ENCODE measurements at regions not wholly inside any gene's neighbourhood (a gene's known extent, or its start where the extent isn't known, plus 50 kb on each side); places are given as distances from the start of the nearest gene placed in this dataset.

GRCh38 chr2:160702754-160703153 is 209.1 kb upstream of the RBMS1 start:
- TF ChIP-seq ZFP30 (CRISPR knock-in tag; IDR thresholded peaks at IDR 0.05) (no peak), RARB (CRISPR knock-in tag; IDR thresholded peaks at IDR 0.05) (no peak), PATZ1 (CRISPR knock-in tag; IDR thresholded peaks at IDR 0.05; ENCODE audit: borderline replicate concordance) (no peak), ARNTL (CRISPR knock-in tag; IDR thresholded peaks at IDR 0.05; ENCODE audit: borderline replicate concordance, low read depth) (no peak), TCF4 (CRISPR knock-in tag; IDR thresholded peaks at IDR 0.05; ENCODE audit: borderline replicate concordance) (no peak), TOX (CRISPR knock-in tag; IDR thresholded peaks at IDR 0.05; ENCODE audit: borderline replicate concordance) (no peak), ZNF8 (CRISPR knock-in tag; IDR thresholded peaks at IDR 0.05) (no peak), POU6F1 (CRISPR knock-in tag; IDR thresholded peaks at IDR 0.05; ENCODE audit: borderline replicate concordance, low read depth) (no peak), ESRRG (CRISPR knock-in tag; IDR thresholded peaks at IDR 0.05) (no peak), OSR1 (CRISPR knock-in tag; IDR thresholded peaks at IDR 0.05) (no peak)
- TF ChIP-seq, protein P1, sequence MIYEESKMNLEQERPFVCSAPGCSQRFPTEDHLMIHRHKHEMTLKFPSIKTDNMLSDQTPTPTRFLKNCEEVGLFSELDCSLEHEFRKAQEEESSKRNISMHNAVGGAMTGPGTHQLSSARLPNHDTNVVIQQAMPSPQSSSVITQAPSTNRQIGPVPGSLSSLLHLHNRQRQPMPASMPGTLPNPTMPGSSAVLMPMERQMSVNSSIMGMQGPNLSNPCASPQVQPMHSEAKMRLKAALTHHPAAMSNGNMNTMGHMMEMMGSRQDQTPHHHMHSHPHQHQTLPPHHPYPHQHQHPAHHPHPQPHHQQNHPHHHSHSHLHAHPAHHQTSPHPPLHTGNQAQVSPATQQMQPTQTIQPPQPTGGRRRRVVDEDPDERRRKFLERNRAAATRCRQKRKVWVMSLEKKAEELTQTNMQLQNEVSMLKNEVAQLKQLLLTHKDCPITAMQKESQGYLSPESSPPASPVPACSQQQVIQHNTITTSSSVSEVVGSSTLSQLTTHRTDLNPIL (CRISPR knock-in tag; IDR thresholded peaks at IDR 0.05; ENCODE audit: low read depth), result no peak

All from SK-N-SH treated with all-trans-retinoic acid at 6 μM for 48 hours (cell line).